HuH-7 (cell line): ENCODE measurements at regions not wholly inside any gene's neighbourhood (a gene's known extent, or its start where the extent isn't known, plus 50 kb on each side); places are given as distances from the start of the nearest gene placed in this dataset.

Experiments
- DNase-seq: peaks from one replicate; pipeline ENCODE4 v3.0.0; 2011; ENCODE audit warnings: low spot score

DNA sequence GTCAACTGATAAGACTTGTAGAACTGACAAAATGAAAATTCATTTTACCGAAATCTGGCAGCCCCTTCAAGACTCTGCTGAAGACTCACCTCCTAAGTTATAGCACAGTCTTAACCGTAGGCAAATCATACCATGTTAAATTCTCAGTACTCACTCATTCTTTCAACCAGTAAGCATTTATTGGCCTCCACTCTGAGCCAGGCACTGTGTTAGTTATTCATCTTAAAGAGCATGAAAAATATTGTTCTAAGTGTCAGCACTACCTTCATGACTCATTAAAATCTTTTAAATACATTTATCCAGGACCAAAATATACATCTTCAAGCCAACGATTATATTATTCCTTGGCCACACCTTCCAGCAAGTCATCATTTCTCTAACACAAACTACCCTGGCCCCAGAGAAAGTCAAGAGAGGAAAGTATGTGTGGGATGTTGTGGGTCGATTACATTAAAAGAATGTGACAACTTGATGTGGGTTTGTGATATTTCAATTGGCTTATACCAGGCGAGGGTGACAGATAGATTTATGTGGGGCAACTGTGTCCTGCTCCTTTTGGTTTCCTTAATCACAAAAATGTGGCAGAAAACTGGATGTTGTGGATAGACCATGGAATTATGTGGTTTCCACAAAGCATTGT, 55.0 kb downstream of the TMEM30B start:
- no peak for DNase-seq

GRCh38 chr14:61225344-61225743, 55.8 kb downstream of the TMEM30B start:
- no peak for DNase-seq

GRCh38 chr14:61223552-61223951, 57.6 kb downstream of the TMEM30B start:
- DNase-seq = no peak

DNA sequence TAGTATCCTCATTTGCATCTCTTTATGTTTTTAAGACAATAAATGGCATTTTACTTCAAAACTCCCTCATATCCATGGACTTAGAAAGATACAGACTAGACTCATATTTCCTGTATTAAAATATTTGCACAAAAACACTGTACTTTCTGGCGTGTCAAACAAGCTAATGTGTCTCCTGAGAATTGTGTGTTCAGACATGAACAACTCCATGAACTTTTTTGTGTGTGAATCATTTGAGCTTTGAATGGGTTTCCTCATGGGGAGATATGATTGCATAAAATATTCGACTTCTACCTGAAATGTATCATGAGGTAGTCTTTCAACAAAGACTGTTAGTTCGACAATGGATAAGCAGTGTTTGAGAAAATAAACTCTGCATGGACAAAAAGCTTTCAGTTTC, 58.8 kb downstream of the TMEM30B start:
- no peak for DNase-seq

GRCh38 chr14:61221906-61222305, 59.2 kb downstream of the TMEM30B start:
- DNase-seq = no peak

DNA sequence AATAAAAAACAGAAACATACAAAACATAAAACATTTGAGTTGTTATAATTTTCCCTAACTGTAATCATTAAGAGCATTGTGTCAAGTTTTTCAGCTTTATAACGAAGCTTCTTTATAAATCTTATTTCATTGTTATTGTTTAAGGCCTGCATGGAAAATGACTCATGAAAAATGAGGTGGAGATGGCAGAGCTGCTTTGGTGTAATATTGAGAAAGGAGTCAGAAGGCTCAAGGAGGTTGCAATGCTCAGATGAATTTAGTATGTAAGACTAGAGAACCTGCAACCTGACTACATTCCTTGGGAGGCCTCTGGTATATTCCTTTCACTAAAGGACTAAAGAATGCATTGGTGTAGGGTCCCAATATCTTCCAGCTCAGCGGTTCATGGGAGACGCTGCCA, 61.5 kb downstream of the TMEM30B start:
- no peak for DNase-seq

GRCh38 chr14:61219256-61219655, 61.9 kb downstream of the TMEM30B start:
- no peak for DNase-seq

GRCh38 chr14:61218767-61219166, 62.4 kb downstream of the TMEM30B start:
- DNase-seq = no peak

GRCh38 chr14:61218157-61218556, 63.0 kb downstream of the TMEM30B start:
- no peak for DNase-seq

GRCh38 chr14:61217516-61217915, 63.6 kb downstream of the TMEM30B start:
- DNase-seq = no peak

DNA sequence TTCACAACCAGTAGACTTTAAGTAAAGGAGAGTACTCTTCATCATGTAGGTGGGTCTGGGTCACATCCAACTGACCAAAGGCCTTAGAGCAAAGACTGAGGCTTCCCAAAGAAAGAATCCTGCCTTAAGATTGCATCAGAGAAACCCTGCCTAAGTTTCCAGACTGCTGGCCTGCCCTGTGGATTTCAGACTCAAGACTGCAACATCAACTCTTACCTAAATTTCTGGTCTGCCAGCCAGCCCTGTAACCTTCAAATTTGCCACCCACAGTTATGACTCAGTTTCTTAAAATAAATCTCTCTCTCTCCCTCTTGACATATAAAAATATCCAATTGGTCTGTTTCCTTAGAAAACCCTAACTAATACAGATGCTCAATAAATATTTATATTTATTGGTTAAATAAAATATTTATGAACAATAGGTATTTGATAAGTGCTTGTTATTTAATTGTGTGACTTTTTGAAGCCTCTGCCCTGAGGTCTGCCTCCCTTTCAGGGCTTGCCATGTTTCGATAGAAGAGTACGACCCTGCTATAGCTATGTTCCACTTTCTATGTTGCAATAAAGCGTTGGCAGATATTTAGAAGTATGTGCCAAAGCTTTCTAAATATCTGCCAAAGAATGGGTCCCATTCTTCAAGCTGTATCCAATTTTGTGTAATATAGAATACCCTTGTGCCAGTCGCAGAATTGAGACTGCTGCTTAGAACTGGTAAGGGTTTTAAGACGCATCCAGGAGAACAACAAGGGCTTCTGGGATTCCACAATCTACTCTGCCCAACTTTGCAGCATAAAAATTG, 65.7 kb downstream of the TMEM30B start:
- no peak for DNase-seq

GRCh38 chr14:61213920-61214319, 67.2 kb downstream of the TMEM30B start:
- DNase-seq = no peak

- DNase-seq = no peak
Measured at GRCh38 chr14:61213191-61213621, 67.9 kb downstream of the TMEM30B start.

GRCh38 chr14:61212546-61212945, 68.6 kb downstream of the TMEM30B start:
- no peak for DNase-seq

DNA sequence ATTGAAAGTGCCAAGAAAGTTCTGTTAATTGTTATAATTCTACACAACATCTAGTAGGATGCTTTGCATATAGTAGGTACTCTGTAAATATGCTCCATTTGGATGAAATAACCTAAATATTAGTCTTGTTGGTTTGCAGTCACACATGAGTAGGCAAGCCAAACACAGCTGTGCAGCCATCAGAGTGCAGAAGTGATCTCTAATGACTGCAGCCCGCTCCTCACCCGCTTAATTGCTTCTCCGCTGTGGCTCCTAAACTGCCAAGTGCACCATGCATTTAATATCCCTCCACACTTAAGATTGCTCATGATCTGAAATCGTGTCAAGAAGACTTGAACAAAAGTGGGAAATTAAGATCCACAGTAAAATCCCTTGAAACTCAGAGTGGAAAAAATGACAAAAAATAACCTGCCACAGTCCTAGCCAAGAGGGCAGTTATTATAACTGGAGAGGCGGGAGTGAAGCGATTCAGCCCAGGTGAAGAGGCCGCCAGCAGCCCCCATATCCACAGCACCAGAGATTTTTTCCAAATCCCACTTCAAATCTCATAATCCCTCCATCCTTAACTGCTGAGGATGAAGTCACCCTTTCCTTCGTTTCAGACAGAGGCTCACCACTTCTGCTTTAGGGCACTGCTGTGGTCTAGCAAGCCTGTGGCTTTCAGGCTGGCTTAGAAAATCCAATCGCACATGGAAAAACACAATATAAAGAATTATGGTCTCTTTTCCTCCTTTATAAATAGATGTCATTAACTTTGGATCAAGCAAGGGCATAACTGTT, 69.5 kb downstream of the TMEM30B start:
- no peak for DNase-seq

DNA sequence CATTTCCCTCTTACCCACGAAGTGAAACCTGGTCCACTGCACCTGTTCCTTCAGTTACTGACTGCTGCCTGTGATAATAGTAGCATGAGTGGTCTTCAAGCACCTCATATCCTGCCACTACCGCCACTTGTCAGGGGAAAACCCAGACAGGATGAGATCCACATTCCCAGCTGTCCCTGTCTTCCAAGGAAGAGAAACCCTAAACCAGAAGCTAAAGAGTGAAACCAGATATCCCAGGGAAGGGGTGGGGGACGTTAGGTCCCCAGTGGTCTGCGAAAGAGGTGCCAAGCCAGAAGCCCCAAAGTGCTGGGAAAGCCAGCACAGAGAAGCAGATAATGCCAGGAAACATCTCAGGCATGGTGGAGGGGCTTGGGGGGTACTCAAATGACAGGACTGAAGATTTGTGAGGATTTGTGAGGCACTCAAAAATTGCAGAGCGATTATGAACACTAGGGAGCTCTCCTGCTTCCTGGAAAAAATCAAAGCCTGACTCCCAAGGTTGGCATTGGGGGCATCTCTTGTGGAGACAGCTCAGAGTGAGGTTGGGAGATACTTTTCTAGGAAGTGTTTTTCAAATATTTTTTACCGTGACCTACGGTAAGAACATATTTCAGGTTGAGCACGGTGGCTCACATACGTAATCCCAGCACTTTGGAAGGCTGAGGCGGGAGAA, 77.9 kb downstream of the TMEM30B start:
- no peak for DNase-seq

DNA sequence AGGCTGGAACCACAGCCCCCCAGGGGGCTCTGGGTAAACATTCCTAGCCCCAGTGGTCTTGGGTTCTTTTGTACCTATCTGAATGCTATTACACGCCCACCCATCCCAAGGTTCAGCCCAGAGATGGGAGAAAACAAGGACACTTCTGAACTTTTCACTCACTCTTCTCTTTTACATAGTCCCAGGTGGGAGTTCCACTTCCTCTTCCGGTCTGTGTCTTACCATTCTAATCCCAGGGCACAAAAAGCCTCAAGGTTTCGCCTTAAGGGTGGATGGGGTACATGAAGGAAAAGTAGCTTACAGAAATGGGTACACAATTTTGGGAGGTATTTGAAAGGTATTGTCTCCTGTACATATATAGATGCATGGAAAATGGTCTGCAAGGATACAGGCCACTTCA, 79.0 kb downstream of the TMEM30B start:
- no peak for DNase-seq

GRCh38 chr14:61201171-61201570, 80.0 kb downstream of the TMEM30B start:
- no peak for DNase-seq

DNA sequence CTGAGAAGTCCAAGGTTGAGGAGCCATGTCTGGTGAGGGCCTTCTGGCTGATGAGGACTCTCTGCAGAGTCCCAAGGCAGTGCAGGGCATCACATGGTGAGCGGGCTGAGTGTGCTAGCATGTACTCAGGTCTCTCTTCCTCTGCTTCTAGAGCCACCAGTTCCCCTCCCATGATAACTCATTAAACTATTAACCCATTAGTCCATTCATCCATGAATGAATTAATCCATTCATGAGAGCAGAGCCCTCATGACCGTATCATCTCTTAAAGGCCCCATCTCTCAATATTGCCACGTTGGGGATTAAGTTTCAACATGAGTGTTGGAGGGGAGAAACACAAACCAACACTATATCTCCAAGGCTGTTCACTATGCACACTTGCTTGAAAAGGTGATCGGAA, 83.7 kb downstream of the TMEM30B start:
- no peak for DNase-seq

GRCh38 chr14:61196792-61197191, 84.3 kb downstream of the TMEM30B start:
- peak; percentile 28 for DNase-seq

DNA sequence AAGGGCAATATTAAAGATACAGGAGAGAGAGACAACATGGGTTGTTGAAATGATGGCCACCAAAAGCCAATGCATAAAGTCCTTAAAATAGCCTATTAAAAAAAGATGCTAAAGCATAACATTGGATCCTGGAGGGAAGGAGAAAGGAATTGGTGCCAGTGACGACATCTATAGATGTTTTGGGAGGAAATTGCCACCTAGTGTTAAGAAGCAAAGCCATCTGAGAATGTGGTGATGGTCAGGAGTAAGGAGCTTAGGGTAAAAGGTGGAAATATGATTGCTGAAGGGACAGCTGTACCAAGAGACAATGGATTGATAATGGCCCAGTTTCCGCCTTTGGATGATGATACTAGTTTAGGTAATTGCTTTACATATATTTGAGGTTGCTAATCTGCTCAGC, 85.1 kb downstream of the TMEM30B start:
- DNase-seq = no peak

DNA sequence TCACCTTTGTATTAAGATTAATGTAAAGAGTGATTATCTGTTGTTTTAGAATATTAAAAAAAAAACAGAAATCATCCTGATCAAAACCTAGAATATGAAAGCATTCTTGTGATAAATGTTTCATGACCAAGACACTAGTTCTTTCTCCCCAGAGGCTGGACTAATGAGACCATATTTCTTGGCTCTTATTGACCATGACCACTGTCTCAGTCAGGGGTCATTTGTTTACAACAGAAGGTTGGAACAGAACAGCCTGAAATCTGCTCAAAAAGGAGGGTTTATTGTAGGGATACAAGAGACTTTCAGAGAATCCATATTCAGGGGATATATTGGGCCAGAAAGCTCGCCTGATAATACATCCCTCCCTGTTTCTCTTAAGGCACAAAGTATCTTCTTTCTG, 87.7 kb downstream of the TMEM30B start:
- DNase-seq = no peak
